HepG2 (cell line): ENCODE measurements at regions not wholly inside any gene's neighbourhood (a gene's known extent, or its start where the extent isn't known, plus 50 kb on each side); places are given as distances from the start of the nearest gene placed in this dataset.

Experiments used
- ATAC-seq: fragments of 200-7000 bp; cut with Tn5 transposase; 3 replicates; pipeline ENCODE4 v1.9.1; 2020; ENCODE audit warnings: mild to moderate bottlenecking, moderate library complexity
- BruUV-seq: library from RNA; stranded (reverse); fragments of 400-500 nt; replicated peaks from 2 replicates; lab custom pipeline; 2021; lab: Mats Ljungman, UMichigan
- CTCF ChIA-PET: fragments of 300-600 bp; formaldehyde crosslinking; extraction: SDS; loops from one replicate; lab custom pipeline; 2021; ENCODE audit warnings: low total read pairs, inconsistent platforms, low intra/inter-chr PET ratio; lab: Yijun Ruan, JAX
- POLR2A ChIA-PET: fragments of 350-600 bp; sonication (Branson Sonifier 250); formaldehyde crosslinking; loops from one replicate; lab custom pipeline; 2020; ENCODE audit warnings: antibody characterized with exemption, inconsistent platforms; lab: Yijun Ruan, JAX
- DNase-seq: peaks from one replicate; pipeline ENCODE4 v3.0.0-alpha.2; 2015; ENCODE audit warnings: low spot score
- FAIRE-seq: peaks from 3 replicates; lab custom pipeline; 2011; peaks lifted over from hg19 to GRCh38; lab: Jason Lieb, UNC
- H2AFZ ChIP-seq: one replicate; pipeline ENCODE4 v1.6.1; 2011; ENCODE audit warnings: low read length, inconsistent platforms
- H3K27ac ChIP-seq: fragments of 300-600 bp; 3 replicates; pipeline ENCODE4 v1.8.0; 2011; ENCODE audit warnings: mixed run types, mild to moderate bottlenecking, mixed read lengths, low read length, inconsistent platforms; ENCODE audit not compliant: insufficient read depth; ENCODE audit errors: extremely low read length
- H3K27me3 ChIP-seq, 2 experiments: fragments of 200-600 bp in 1 of 2; 2 replicates in 1 of 2; 3 replicates in 1 of 2; pipeline versions ENCODE4 v1.6.0 to v1.8.0; 2011; ENCODE audit warnings: low read length in 2 of 2, mild to moderate bottlenecking in 2 of 2, moderate library complexity in 2 of 2, inconsistent platforms in 1 of 2; ENCODE audit not compliant: insufficient read depth in 2 of 2, control insufficient read depth in 1 of 2
- H3K36me3 ChIP-seq, 2 experiments: fragments of 200-600 bp in 1 of 2; replicated peaks in 1 of 2; 2 replicates in 1 of 2; 3 replicates in 1 of 2; pipeline versions ENCODE4 v1.5.1 to v1.8.0; 2011; ENCODE audit warnings: low read length in 2 of 2, inconsistent platforms in 1 of 2; ENCODE audit not compliant: insufficient read depth in 2 of 2, control insufficient read depth in 1 of 2
- H3K4me1 ChIP-seq: 2 replicates; pipeline ENCODE4 v1.5.1; 2012; ENCODE audit warnings: low read length, inconsistent platforms; ENCODE audit not compliant: insufficient read depth
- H3K4me2 ChIP-seq: 2 replicates; pipeline ENCODE4 v1.6.0; 2011; ENCODE audit warnings: low read depth, low read length, inconsistent platforms
- H3K4me3 ChIP-seq, 3 experiments: fragments of 200-600 bp in 1 of 3; sonication (generic), shearing (Covaris generic) in 1 of 3; replicated peaks in 1 of 3; 2 replicates each; pipeline ENCODE4 v1.5.1; 2011 to 2016; ENCODE audit warnings: low read length in 3 of 3, inconsistent platforms in 2 of 3, low read depth in 2 of 3, mild to moderate bottlenecking in 2 of 3, control low read depth in 1 of 3, mixed read lengths in 1 of 3; ENCODE audit not compliant: insufficient read depth in 1 of 3
- H3K79me2 ChIP-seq: one replicate; pipeline ENCODE4 v1.6.1; 2011; ENCODE audit warnings: low read length, inconsistent platforms; ENCODE audit not compliant: insufficient read depth
- H3K9ac ChIP-seq: 2 replicates; pipeline ENCODE4 v1.6.0; 2011; ENCODE audit warnings: mild to moderate bottlenecking, low read depth, low read length, inconsistent platforms; ENCODE audit not compliant: insufficient read depth
- H3K9me3 ChIP-seq: 2 replicates; pipeline ENCODE4 v1.5.1; 2012; ENCODE audit warnings: mild to moderate bottlenecking, low read length
- H4K20me1 ChIP-seq: 2 replicates; pipeline ENCODE4 v1.6.0; 2011; ENCODE audit warnings: inconsistent platforms, mild to moderate bottlenecking, low read length, moderate library complexity; ENCODE audit not compliant: insufficient read depth
- BRD4 ChIP-seq: sonication (generic); formaldehyde crosslinking; IDR thresholded peaks from 2 replicates; pipeline ENCODE4 v1.4.0; 2020; ENCODE audit warnings: missing genetic modification reagents
- CAMTA2 ChIP-seq: sonication (generic); formaldehyde crosslinking; IDR thresholded peaks from 2 replicates; pipeline ENCODE4 v1.4.0; 2020; ENCODE audit warnings: mild to moderate bottlenecking, missing genetic modification reagents, borderline replicate concordance
- CENPX ChIP-seq: sonication (generic); formaldehyde crosslinking; IDR thresholded peaks from 2 replicates; pipeline ENCODE4 v1.9.0; 2021; ENCODE audit warnings: mild to moderate bottlenecking, missing genetic modification reagents, moderate library complexity
- MXI1 ChIP-seq: IDR thresholded peaks from 3 replicates; pipeline ENCODE4 v1.6.1; 2012; ENCODE audit warnings: low read depth, low read length, inconsistent platforms, borderline replicate concordance
- SAP130 ChIP-seq: IDR thresholded peaks from 2 replicates; pipeline ENCODE4 v1.6.1; 2016; ENCODE audit warnings: low read depth
- TOPORS ChIP-seq: sonication (generic); formaldehyde crosslinking; IDR thresholded peaks from 2 replicates; pipeline ENCODE4 v1.8.0; 2023; ENCODE audit warnings: mild to moderate bottlenecking, missing genetic modification reagents
- ZNF446 ChIP-seq: sonication (generic); formaldehyde crosslinking; IDR thresholded peaks from 2 replicates; pipeline ENCODE4 v1.5.0; 2020; ENCODE audit warnings: mild to moderate bottlenecking, missing genetic modification reagents
- ZNF510 ChIP-seq: sonication (generic); formaldehyde crosslinking; IDR thresholded peaks from 2 replicates; pipeline ENCODE4 v1.4.0; 2020; ENCODE audit warnings: low read depth, mild to moderate bottlenecking, missing genetic modification reagents
- ZNF598 ChIP-seq: sonication (generic); formaldehyde crosslinking; IDR thresholded peaks from 2 replicates; pipeline ENCODE4 v1.5.1; 2020; ENCODE audit warnings: mild to moderate bottlenecking, missing genetic modification reagents, borderline replicate concordance
- ZNF616 ChIP-seq: sonication (generic); formaldehyde crosslinking; IDR thresholded peaks from 2 replicates; pipeline ENCODE4 v1.5.0; 2020; ENCODE audit warnings: low read depth, mild to moderate bottlenecking, missing genetic modification reagents
- ZNF652 ChIP-seq: IDR thresholded peaks from 2 replicates; pipeline ENCODE4 v1.6.1; 2016; ENCODE audit warnings: low read depth, borderline replicate concordance
- ZNF7 ChIP-seq: IDR thresholded peaks from 2 replicates; pipeline ENCODE4 v1.6.1; 2016; ENCODE audit warnings: missing biosample characterization, missing genetic modification reagents
- ZNF766 ChIP-seq: sonication (generic); formaldehyde crosslinking; IDR thresholded peaks from 2 replicates; pipeline ENCODE4 v1.5.0; 2020; ENCODE audit warnings: missing genetic modification reagents, borderline replicate concordance
- in situ Hi-C: cut with HindIII; loops from 2 replicates; pipeline ENCODE4 v1.10.0; 2017; ENCODE audit warnings: low pct_unique_long_range_greater_than_20kb; ENCODE audit not compliant: extremely low pct_ligation_motif_present
- intact Hi-C: fragments of 100-400 bp; cut with micrococcal nuclease; formaldehyde crosslinking; loops from one replicate; pipeline ENCODE4 v1.10.0; 2022; ENCODE audit not compliant: unreplicated experiment
- TF ChIP-seq, protein P1 (sequence below): sonication (generic); formaldehyde crosslinking; IDR thresholded peaks from 2 replicates; pipeline ENCODE4 v1.5.1; 2020; ENCODE audit warnings: missing genetic modification reagents, mild to moderate bottlenecking, borderline replicate concordance
- TF ChIP-seq, protein P2 (sequence below): IDR thresholded peaks from 2 replicates; pipeline ENCODE4 v1.6.1; 2018; ENCODE audit warnings: missing genetic modification reagents
- TF ChIP-seq, protein P3 (sequence below): sonication (generic); formaldehyde crosslinking; IDR thresholded peaks from 2 replicates; pipeline ENCODE4 v1.5.0; 2020; ENCODE audit warnings: mild to moderate bottlenecking, missing genetic modification reagents, borderline replicate concordance
- TF ChIP-seq, protein P4 (sequence below): IDR thresholded peaks from 2 replicates; pipeline ENCODE4 v1.6.1; 2018; ENCODE audit warnings: missing genetic modification reagents, mild to moderate bottlenecking, missing compliant biosample characterization

DNA sequence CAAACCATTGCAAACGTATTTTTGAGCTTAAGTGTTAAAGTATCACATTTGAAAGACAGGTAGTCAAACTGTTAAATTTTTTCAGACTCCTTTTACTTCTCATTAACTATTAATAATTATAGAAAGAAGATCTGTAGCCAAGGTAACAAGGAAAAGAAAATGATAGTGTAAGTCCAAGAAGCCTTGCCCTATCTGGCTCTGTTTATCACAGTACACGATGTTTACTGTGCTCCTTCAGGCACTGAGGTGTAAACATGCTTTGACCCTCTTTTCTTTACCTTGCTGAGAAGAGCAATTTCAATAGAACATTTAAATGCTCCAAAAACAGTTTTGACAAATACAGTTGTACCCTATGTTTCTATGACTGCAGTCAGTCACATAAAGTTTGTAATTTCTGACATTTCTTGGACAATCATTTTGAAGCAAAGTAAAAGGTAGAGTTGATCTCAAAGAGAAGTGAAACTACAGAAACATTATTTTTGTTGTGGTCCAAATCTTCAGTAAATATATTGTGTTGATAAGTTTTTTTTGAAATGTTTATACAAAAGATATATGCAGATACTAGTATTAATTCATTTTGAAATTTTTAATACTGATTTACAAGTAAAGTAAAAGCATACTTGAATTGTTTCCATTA lies 152.6 kb upstream of the KYNU start (continued):
- TF ChIP-seq, protein P1, sequence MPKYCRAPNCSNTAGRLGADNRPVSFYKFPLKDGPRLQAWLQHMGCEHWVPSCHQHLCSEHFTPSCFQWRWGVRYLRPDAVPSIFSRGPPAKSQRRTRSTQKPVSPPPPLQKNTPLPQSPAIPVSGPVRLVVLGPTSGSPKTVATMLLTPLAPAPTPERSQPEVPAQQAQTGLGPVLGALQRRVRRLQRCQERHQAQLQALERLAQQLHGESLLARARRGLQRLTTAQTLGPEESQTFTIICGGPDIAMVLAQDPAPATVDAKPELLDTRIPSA (CRISPR knock-in tag) = no peak
- TF ChIP-seq, protein P2, sequence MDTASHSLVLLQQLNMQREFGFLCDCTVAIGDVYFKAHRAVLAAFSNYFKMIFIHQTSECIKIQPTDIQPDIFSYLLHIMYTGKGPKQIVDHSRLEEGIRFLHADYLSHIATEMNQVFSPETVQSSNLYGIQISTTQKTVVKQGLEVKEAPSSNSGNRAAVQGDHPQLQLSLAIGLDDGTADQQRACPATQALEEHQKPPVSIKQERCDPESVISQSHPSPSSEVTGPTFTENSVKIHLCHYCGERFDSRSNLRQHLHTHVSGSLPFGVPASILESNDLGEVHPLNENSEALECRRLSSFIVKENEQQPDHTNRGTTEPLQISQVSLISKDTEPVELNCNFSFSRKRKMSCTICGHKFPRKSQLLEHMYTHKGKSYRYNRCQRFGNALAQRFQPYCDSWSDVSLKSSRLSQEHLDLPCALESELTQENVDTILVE (CRISPR knock-in tag) = no peak
- no peak for TF ChIP-seq ZNF7 (CRISPR knock-in tag)

DNA sequence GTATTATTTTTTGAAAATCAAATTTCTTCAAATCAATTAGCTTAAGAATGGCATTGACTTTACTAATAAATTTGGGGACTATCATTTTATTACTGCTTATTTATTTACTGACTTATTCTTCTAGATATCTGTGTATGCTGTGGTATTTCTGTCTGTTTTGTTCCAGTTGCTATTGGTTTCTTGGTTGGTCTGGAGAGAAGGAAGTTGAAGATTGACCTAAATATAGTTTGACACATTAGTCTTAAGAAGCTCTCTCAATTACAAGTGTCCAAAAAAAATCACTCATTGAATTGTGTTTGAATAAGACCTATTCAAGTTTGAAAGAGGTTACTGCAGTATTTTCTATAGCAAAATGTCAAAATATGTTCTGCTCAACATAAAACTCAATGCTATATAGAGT lies 153.3 kb upstream of the KYNU start:
- POLR2A ChIA-PET = no interaction called here
- no peak for TF ChIP-seq CENPX (CRISPR knock-in tag)
- TF ChIP-seq ZNF446 (CRISPR knock-in tag) = no peak
- no peak for TF ChIP-seq ZNF7 (CRISPR knock-in tag)
- TF ChIP-seq ZNF652 (CRISPR knock-in tag) = no peak
- TF ChIP-seq TOPORS (CRISPR knock-in tag) = no peak
- no peak for TF ChIP-seq BRD4
- TF ChIP-seq SAP130 (CRISPR knock-in tag) = no peak
- no peak for TF ChIP-seq MXI1
- no peak for TF ChIP-seq CAMTA2 (CRISPR knock-in tag)
- no peak for TF ChIP-seq ZNF510 (CRISPR knock-in tag)
- TF ChIP-seq, protein P3, sequence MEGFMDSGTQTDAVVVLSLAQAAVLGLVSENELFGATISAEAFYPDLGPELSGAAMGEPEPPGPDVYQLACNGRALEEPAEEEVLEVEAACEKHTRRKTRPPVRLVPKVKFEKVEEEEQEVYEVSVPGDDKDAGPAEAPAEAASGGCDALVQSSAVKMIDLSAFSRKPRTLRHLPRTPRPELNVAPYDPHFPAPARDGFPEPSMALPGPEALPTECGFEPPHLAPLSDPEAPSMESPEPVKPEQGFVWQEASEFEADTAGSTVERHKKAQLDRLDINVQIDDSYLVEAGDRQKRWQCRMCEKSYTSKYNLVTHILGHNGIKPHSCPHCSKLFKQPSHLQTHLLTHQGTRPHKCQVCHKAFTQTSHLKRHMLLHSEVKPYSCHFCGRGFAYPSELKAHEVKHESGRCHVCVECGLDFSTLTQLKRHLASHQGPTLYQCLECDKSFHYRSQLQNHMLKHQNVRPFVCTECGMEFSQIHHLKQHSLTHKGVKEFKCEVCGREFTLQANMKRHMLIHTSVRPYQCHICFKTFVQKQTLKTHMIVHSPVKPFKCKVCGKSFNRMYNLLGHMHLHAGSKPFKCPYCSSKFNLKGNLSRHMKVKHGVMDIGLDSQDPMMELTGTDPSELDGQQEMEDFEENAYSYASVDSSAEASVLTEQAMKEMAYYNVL = no peak
- TF ChIP-seq, protein P4, sequence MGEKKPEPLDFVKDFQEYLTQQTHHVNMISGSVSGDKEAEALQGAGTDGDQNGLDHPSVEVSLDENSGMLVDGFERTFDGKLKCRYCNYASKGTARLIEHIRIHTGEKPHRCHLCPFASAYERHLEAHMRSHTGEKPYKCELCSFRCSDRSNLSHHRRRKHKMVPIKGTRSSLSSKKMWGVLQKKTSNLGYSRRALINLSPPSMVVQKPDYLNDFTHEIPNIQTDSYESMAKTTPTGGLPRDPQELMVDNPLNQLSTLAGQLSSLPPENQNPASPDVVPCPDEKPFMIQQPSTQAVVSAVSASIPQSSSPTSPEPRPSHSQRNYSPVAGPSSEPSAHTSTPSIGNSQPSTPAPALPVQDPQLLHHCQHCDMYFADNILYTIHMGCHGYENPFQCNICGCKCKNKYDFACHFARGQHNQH (CRISPR knock-in tag) = no peak
- no peak for TF ChIP-seq ZNF598
- no peak for TF ChIP-seq ZNF616 (CRISPR knock-in tag)
- TF ChIP-seq ZNF766 (CRISPR knock-in tag) = no peak

More for the DNA sequence above, 153.3 kb upstream of the KYNU start:
- no peak overlapping the region for H3K9ac ChIP-seq
- H3K4me2 ChIP-seq = no peak overlapping the region
- no peak for DNase-seq
- H3K4me3 ChIP-seq = no peak overlapping the region
- intact Hi-C loops = no loop called here
- no peak for FAIRE-seq
- no peaks in the 10 kb centered on the region for H3K4me1 ChIP-seq
- no peaks in the 10 kb centered on the region for H3K27me3 ChIP-seq
- no peak overlapping the region for H2AFZ ChIP-seq
- no peaks in the 10 kb centered on the region for H3K9me3 ChIP-seq
- CTCF ChIA-PET = no interaction called here
- no peaks in the 10 kb centered on the region for H3K36me3 ChIP-seq
- in situ Hi-C loops = no loop called here
- no TSS peak for BruUV-seq
- no peak for ATAC-seq
- H4K20me1 ChIP-seq = no peaks in the 10 kb centered on the region
- H3K79me2 ChIP-seq = no peaks in the 10 kb centered on the region
- no peak overlapping the region for H3K27ac ChIP-seq
